Effector memory CD8-positive, alpha-beta T cell (primary cell): ENCODE measurements at regions not wholly inside any gene's neighbourhood (a gene's known extent, or its start where the extent isn't known, plus 50 kb on each side); places are given as distances from the start of the nearest gene placed in this dataset.

Source experiments
- ATAC-seq: fragments of 150-1000 bp; cut with Tn5 transposase; replicated peaks from 2 replicates; pipeline ENCODE4 v1.10.0; 2021; ENCODE audit warnings: mild to moderate bottlenecking, moderate library complexity
- DNase-seq, 3 experiments: peaks; one replicate each; pipeline ENCODE4 v3.0.0; 2021
- H3K27ac Mint-ChIP-seq, 2 donors: one replicate each; pipeline ENCODE4 v1.8.0; 2022; ENCODE audit warnings: mild to moderate bottlenecking in 2 of 2, mixed read lengths in 2 of 2, moderate library complexity in 2 of 2
- H3K27me3 Mint-ChIP-seq, 2 donors: one replicate each; pipeline ENCODE4 v1.8.0; 2022; ENCODE audit warnings: mixed read lengths in 2 of 2
- H3K36me3 Mint-ChIP-seq: one replicate; pipeline ENCODE4 v1.8.0; 2022; ENCODE audit warnings: mild to moderate bottlenecking, moderate library complexity, mixed read lengths; ENCODE audit not compliant: insufficient read depth
- H3K4me1 Mint-ChIP-seq, 2 donors: one replicate each; pipeline ENCODE4 v1.8.0; 2022; ENCODE audit warnings: low read depth in 2 of 2, mixed read lengths in 2 of 2
- H3K4me3 Mint-ChIP-seq, 2 donors: one replicate each; pipeline ENCODE4 v1.8.0; 2022; ENCODE audit warnings: mild to moderate bottlenecking in 2 of 2, mixed read lengths in 2 of 2, moderate library complexity in 2 of 2
- H3K9me3 Mint-ChIP-seq, 2 donors: one replicate each; pipeline ENCODE4 v1.8.0; 2022; ENCODE audit warnings: mixed read lengths in 2 of 2

DNA sequence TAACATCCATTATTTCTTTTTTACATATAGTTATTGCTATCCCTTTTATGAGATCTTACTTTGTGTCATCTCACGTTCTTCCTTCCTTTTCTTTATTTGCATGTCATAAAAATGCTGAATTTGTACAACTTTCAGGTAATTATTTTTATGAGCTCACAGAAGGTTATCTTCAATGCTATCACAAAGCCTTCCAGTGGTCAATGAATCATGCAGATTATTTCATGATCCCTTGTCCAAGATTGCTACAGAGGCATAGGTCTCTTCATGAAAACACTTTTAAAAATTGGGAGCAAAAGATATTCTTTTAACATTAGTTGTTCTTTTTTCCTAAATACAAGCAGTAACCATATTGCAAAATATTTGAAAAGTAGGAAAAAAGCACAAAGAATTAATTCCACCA is 880.1 kb upstream of the NR2F2 start:
- H3K9me3 Mint-ChIP-seq, result peaks cover 0 to 3% of the 10 kb centered on the region in 2 donors
- H3K36me3 Mint-ChIP-seq, result no peaks in the 10 kb centered on the region
- H3K4me3 Mint-ChIP-seq, result no peak overlapping the region
- ATAC-seq, result no peak
- DNase-seq, result no peak
- H3K27ac Mint-ChIP-seq, result no peak overlapping the region
- peaks cover 7 to 27% of the 10 kb centered on the region in 2 donors for H3K4me1 Mint-ChIP-seq
- no peaks in the 10 kb centered on the region for H3K27me3 Mint-ChIP-seq

DNA sequence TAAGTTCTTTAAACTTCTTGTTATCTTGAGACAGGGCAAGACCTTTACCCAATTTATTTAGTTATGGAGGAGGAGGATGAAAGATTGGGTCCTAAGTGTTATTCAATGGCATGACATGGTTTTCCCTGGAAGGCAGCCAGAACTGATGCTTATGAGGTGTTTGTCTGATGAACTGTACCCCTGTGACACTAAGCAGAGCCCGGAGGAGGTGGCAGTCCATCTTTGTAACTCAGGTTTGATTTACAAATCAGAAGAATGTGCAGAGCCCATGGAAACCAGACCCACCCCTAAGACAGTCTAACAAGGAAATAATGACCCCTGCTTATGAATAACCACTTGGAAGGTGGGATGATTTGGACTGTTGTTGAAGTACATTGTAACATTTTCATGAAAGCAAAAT is 878.6 kb upstream of the NR2F2 start:
- Mint-ChIP-seq H3K4me3 (no peak overlapping the region), H3K27me3 (no peaks in the 10 kb centered on the region), H3K27ac (no peak overlapping the region), H3K4me1 (peaks cover 4 to 31% of the 10 kb centered on the region in 2 donors), H3K36me3 (no peaks in the 10 kb centered on the region), H3K9me3 (peaks cover 0 to 7% of the 10 kb centered on the region in 2 donors)
- no peak for ATAC-seq
- no peak for DNase-seq

DNA sequence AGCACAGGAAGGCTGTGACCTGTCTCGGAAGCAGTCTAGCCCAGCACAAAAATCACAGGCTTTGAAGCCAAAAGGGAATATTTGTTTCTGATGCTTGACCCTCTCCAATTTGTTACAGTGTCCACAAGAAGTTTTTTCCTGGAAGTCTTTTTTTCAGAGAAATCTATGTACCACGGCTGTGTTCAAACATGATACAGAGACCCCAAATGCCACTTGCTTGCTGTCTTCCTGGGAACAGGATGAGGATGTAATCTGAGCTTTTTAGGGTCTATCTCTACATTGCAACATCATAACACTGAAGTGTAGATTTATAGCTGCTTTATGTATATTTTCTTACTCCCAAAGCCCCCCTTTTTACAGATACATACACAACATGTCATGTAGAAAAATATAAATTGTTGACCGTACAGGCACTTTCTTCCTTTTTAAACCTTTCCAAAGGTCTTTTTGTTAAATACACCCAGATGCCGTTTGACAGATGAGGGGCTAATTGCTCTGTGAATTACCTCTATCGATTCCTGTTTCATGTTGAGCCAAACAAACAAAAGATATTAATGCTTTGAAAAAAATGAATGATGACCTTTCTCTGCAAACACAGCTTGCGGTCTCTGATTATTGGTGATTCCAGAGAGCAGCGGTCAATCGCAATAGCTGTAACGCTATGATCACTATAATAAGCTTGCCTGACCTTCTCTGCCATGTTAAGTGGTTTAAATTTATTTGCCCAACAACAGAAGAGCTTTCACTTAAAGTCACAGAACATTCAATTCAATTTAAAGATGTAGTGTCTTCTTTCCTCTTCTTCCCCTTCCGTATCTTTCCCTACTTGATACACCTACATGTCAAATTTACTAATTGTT is 875.9 kb upstream of the NR2F2 start:
- H3K36me3 Mint-ChIP-seq, result no peaks in the 10 kb centered on the region
- DNase-seq (no peak), ATAC-seq (no peak)
- no peak overlapping the region for H3K4me3 Mint-ChIP-seq
- peaks cover 0 to 8% of the 10 kb centered on the region in 2 donors for H3K27me3 Mint-ChIP-seq
- peaks cover 0 to 7% of the 10 kb centered on the region in 2 donors for H3K9me3 Mint-ChIP-seq
- H3K27ac Mint-ChIP-seq, result no peak overlapping the region
- peaks cover 0 to 19% of the 10 kb centered on the region in 2 donors for H3K4me1 Mint-ChIP-seq

DNA sequence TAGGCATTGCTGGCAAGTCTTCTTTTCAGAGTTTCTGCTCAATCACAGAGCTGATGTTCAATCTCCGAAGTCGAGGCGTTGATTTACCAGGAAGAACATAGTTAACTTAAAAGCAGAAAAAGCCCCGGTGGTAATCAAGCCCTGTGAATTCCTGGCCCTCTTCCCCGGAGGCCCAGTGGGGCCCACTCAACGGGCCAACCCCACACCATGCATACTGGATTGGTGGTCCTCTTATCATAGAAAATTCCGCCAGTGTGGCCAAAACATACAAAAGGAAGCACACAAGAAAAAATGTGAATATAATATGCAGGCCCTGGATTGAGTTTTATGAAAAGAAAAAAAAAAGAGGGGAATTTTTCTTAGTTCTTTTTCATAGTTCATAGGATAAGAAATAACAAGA is 873.0 kb upstream of the NR2F2 start:
- H3K36me3 Mint-ChIP-seq, result no peaks in the 10 kb centered on the region
- peaks cover 0 to 8% of the 10 kb centered on the region in 2 donors for H3K27me3 Mint-ChIP-seq
- H3K4me1 Mint-ChIP-seq, result peaks cover 0 to 19% of the 10 kb centered on the region in 2 donors
- no peak overlapping the region for H3K4me3 Mint-ChIP-seq
- no peak overlapping the region for H3K27ac Mint-ChIP-seq
- H3K9me3 Mint-ChIP-seq, result peaks cover 0 to 7% of the 10 kb centered on the region in 2 donors
- ATAC-seq (no peak), DNase-seq (no peak)

DNA sequence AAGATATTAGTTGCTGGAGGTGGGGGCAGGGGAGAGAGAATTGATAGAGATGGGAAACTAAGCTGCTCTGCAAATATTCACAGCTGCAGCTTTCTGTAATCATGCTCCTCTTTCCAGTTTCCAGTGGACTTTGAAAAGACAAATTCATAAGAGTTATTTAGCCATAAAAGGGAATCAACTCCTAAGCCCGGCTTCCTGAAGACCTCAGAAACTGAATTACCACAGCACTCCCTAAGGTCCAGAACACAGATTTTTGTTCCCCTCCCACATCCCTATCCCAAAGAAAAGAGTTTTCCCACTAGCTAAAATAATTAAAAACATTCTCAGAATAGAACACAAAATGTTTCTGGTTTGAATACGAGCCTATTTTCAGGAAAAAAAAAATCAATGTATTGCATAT is 871.8 kb upstream of the NR2F2 start:
- peaks cover 0 to 19% of the 10 kb centered on the region in 2 donors for H3K4me1 Mint-ChIP-seq
- no peak for DNase-seq
- no peak overlapping the region for H3K27ac Mint-ChIP-seq
- peaks cover 0 to 7% of the 10 kb centered on the region in 2 donors for H3K9me3 Mint-ChIP-seq
- no peaks in the 10 kb centered on the region for H3K36me3 Mint-ChIP-seq
- H3K4me3 Mint-ChIP-seq, result no peak overlapping the region
- no peak for ATAC-seq
- peaks cover 0 to 8% of the 10 kb centered on the region in 2 donors for H3K27me3 Mint-ChIP-seq

DNA sequence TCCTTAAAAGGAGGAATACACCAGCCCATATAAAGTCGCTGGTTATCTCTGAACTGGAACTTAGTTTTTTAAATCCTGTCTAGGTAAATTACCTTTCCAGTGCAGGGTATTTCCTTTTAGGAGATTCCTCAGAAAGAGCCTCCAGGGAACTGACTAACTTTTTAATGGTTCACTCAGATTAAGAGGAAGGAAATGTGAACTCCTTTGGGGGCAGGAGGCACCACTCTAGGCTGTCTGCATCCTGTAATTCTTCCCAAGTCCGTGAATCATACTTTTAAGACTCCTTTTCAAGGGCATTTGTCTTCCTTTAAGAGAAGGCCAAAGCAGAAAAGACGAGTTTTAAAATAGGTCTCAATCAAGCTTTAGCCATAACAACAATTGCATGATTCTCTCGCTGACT is 871.2 kb upstream of the NR2F2 start:
- Mint-ChIP-seq H3K36me3 (no peaks in the 10 kb centered on the region), H3K27ac (no peak overlapping the region), H3K4me3 (no peak overlapping the region), H3K4me1 (peaks cover 0 to 19% of the 10 kb centered on the region in 2 donors), H3K27me3 (peaks cover 0 to 8% of the 10 kb centered on the region in 2 donors), H3K9me3 (peaks cover 0 to 7% of the 10 kb centered on the region in 2 donors)
- ATAC-seq, result no peak
- DNase-seq, result no peak

DNA sequence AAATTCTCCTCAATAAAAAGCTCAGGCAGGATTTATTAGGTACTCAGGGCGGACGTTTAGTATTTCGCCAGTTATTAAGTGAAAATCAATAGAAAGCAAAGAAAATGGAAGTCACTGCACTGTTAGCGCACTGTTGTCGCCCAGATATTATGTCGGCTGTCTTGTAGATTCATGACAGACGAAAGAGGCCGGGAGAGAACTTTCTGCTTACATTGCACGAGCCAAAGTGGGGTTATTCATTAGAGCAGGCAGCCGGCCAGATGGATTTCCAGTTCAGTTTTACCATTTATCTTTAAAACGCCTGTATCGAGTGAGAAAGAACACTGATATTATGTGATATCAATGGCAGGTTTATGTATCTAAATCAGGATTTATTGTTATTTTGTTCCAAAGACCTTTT is 866.0 kb upstream of the NR2F2 start:
- H3K27ac Mint-ChIP-seq, result no peak overlapping the region
- no peaks in the 10 kb centered on the region for H3K36me3 Mint-ChIP-seq
- DNase-seq (no peak), ATAC-seq (no peak)
- no peak overlapping the region for H3K4me3 Mint-ChIP-seq
- H3K27me3 Mint-ChIP-seq, result peaks cover 0 to 9% of the 10 kb centered on the region in 2 donors
- H3K4me1 Mint-ChIP-seq, result peaks cover 0 to 3% of the 10 kb centered on the region in 2 donors
- H3K9me3 Mint-ChIP-seq, result no peaks in the 10 kb centered on the region

DNA sequence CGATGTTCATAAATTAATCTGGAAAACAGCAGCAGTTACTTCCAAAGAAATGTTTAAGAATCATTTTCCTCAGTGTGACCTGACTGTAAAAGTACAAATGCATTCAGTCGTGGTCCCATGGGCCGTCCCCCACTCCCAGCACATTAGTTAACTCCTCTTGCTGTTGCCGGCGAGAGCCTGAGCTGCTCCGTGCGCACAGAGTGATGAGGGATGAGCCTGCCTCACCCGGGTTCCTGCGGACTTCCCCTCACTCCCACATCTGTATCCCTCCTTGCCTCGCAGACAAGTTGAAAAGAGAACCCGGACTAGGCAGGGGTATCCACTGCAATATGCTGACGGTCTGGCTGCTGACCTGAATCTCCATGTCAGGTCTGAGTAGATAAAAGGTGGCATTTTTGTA is 861.7 kb upstream of the NR2F2 start:
- H3K36me3 Mint-ChIP-seq, result no peaks in the 10 kb centered on the region

DNA sequence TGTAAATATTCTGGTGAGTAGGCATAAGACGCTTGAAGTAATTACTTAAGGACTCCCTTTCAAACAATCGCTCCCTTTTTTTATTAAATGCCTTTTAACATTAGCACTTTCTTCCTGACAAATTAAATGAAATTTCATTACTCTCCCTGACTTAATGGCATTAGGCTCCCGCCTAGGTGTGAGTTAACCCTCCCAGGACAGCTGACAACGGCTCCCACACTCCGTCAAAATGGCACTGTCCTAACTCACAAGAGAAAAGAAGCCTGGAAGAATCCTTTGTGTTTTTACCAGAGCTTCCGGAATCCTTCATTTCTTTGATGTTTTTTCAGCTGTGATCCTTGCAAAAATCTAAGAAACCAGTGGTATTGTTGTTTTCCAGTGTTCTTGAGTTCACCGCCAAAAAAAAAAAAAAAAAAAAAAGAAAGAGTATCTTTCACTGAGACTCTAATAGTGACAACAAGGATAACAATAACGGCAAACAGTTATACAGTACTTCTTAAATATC is 861.0 kb upstream of the NR2F2 start:
- H3K9me3 Mint-ChIP-seq, result no peaks in the 10 kb centered on the region
- no peak for DNase-seq
- H3K4me3 Mint-ChIP-seq, result no peak overlapping the region

More for the DNA sequence above, 861.7 kb upstream of the NR2F2 start:
- Mint-ChIP-seq H3K9me3 (no peaks in the 10 kb centered on the region), H3K27ac (no peak overlapping the region), H3K4me1 (peaks cover 0 to 3% of the 10 kb centered on the region in 2 donors), H3K4me3 (no peak overlapping the region), H3K27me3 (peaks cover 0 to 14% of the 10 kb centered on the region in 2 donors)
- ATAC-seq (no peak), DNase-seq (no peak)

DNA sequence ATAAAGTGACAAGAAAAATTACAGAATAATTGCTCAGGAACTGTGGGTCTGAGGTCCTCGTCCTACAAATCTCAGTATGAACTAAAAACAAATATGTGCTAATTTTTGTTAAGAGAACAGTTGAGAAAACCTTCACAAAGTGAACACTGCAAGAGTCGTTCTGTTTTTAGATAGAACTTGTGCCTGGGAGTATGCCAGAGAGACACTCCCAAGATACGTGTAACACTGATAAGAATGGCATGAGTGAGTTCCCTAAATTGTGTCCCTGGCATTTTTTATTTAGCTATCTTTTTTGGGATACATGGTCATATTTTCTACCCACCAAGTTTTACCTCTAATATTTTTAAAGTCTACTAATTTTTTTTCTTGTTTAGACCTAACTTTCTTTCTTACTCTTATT is 860.0 kb upstream of the NR2F2 start:
- Mint-ChIP-seq H3K9me3 (no peaks in the 10 kb centered on the region), H3K27ac (no peak overlapping the region), H3K27me3 (peaks cover 0 to 14% of the 10 kb centered on the region in 2 donors), H3K4me1 (peaks cover 0 to 3% of the 10 kb centered on the region in 2 donors), H3K36me3 (no peaks in the 10 kb centered on the region), H3K4me3 (no peak overlapping the region)
- no peak for ATAC-seq
- no peak for DNase-seq

More for the DNA sequence above, 861.0 kb upstream of the NR2F2 start:
- peaks cover 0 to 3% of the 10 kb centered on the region in 2 donors for H3K4me1 Mint-ChIP-seq
- ATAC-seq, result no peak
- peaks cover 0 to 14% of the 10 kb centered on the region in 2 donors for H3K27me3 Mint-ChIP-seq
- H3K36me3 Mint-ChIP-seq, result no peaks in the 10 kb centered on the region
- H3K27ac Mint-ChIP-seq, result no peak overlapping the region

DNA sequence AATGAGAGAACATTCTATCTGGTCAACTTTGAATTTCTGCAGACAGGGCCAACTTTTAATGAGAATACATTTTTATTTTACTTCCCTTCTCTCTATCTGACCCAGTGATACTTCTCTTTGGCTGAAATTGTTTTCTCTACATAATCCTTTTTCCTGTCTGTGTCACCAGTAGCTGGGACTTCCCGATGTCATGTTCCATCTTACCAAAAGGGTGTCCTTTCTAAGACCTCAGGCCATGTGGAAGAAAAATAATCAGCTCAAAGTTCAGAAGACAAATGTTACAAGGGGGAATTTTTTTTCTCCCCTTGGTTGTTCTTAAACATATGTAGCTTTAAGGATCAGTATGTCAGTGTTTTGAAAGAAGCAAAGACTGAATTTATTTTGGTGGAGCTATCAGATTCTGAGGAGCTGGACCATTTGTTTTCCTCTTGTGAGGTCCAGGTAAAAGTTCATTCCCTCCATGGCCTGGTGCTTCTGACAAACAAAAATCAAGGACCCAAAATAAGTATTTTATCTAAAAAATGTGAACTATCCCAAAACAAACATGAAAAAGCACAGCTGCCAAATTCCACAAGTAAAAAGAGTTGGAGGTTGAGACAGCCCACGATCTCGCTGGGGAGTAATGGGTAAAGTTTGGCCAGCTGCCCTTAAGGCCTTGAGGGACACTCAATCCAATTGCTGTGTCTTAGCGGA is 859.4 kb upstream of the NR2F2 start:
- Mint-ChIP-seq H3K9me3 (no peaks in the 10 kb centered on the region), H3K4me3 (no peak overlapping the region), H3K4me1 (peaks cover 0 to 3% of the 10 kb centered on the region in 2 donors), H3K27me3 (peaks cover 0 to 14% of the 10 kb centered on the region in 2 donors), H3K36me3 (no peaks in the 10 kb centered on the region), H3K27ac (no peak overlapping the region)
- DNase-seq (no peak), ATAC-seq (no peak)

DNA sequence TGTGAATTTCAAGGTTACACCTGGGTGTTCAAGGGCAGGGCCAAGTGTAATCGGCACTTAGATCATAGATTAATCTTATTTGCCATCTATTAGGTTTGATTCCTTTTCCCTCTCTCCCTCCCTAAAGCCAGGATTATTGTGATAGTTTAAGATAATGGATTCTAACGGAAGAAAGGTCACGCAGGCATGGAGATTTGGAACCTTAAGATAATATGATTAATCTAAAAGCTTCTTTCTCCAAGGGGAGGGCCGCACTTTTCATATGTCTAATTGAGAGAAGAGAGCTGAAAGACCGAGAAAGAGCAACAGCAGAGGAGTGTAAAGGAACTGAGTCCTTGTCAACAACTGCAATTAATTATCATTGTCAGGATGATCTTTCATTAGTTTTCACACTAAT is 858.8 kb upstream of the NR2F2 start:
- no peak overlapping the region for H3K27ac Mint-ChIP-seq
- no peak overlapping the region for H3K4me3 Mint-ChIP-seq
- ATAC-seq (no peak), DNase-seq (no peak)
- H3K9me3 Mint-ChIP-seq, result no peaks in the 10 kb centered on the region
- H3K27me3 Mint-ChIP-seq, result peaks cover 0 to 14% of the 10 kb centered on the region in 2 donors
- H3K4me1 Mint-ChIP-seq, result peaks cover 0 to 3% of the 10 kb centered on the region in 2 donors
- H3K36me3 Mint-ChIP-seq, result no peaks in the 10 kb centered on the region

DNA sequence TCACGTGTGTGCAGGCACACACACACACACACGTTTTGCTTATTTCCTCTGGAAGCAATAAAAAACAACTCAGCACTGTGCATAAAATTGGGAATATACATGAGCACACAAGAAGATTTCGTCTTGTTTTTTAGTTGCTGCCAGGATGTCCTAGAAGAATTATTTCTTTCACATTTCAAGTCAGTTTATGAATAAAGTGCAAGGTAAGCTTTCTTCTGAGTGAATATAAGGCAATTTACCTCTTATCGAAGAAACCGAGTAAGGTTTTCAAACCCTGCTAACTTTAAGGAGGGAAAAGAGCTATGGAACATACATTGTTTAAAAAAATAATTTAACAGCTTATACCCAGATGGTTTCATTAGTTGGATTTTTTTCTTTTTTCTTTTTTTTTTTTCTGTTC is 855.4 kb upstream of the NR2F2 start:
- no peaks in the 10 kb centered on the region for H3K4me1 Mint-ChIP-seq
- H3K9me3 Mint-ChIP-seq, result no peaks in the 10 kb centered on the region
- H3K27ac Mint-ChIP-seq, result no peak overlapping the region
- DNase-seq (no peak), ATAC-seq (no peak)
- H3K36me3 Mint-ChIP-seq, result no peaks in the 10 kb centered on the region
- H3K27me3 Mint-ChIP-seq, result peaks cover 0 to 6% of the 10 kb centered on the region in 2 donors
- H3K4me3 Mint-ChIP-seq, result no peak overlapping the region
